ENCODE measurements at regions not wholly inside any gene's neighbourhood (a gene's known extent, or its start where the extent isn't known, plus 50 kb on each side); places are given as distances from the start of the nearest gene placed in this dataset.

DNA sequence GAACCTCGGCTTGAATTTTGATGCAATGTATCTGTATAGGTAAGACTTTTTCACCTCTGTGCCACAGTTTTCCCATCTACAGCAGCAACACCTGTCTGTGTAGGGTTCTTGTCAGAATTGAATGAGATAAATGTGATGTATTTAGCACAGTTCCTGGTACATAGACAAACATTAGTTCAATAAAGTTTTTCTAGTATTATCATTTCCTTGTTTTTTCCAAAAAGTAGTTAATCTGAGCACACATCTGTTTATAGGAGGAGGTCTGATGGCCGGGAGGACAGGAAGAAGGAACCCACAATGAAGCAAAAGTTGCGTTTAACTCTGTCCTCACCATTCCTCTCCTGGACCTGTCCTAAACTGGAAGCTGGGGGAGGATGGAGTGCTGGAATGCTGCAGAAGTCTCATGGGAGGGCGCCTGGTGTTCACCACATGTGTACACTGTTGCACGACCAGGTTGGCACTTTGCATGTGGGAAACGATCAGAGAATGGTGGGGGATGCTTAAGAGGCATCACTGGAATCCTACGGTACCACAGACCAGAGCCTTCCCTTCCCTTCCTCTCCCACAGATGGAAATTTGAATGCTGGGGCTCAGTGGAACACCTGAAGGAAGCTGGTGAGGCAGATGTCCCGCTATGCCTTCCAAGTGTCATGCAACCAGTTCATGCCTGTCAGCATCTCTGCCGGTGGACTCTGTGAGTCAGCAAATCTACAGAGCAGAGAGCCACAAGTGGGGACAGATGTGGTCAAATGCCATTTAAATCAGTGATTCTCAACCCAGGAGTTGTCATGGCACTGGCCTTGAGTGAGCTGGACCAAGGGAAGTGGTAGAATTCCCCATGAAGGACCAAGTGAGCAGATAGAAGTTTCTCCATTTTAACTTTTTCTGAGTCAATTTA lies 315.6 kb downstream of the DLEU7 start:
- TF ChIP-seq, protein P1, sequence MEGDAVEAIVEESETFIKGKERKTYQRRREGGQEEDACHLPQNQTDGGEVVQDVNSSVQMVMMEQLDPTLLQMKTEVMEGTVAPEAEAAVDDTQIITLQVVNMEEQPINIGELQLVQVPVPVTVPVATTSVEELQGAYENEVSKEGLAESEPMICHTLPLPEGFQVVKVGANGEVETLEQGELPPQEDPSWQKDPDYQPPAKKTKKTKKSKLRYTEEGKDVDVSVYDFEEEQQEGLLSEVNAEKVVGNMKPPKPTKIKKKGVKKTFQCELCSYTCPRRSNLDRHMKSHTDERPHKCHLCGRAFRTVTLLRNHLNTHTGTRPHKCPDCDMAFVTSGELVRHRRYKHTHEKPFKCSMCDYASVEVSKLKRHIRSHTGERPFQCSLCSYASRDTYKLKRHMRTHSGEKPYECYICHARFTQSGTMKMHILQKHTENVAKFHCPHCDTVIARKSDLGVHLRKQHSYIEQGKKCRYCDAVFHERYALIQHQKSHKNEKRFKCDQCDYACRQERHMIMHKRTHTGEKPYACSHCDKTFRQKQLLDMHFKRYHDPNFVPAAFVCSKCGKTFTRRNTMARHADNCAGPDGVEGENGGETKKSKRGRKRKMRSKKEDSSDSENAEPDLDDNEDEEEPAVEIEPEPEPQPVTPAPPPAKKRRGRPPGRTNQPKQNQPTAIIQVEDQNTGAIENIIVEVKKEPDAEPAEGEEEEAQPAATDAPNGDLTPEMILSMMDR (IDR thresholded peaks at IDR 0.05), result no peak
- TF ChIP-seq POLR2A (IDR thresholded peaks at IDR 0.05) (no peak), EP300 (IDR thresholded peaks at IDR 0.05) (no peak)

All from ovary (tissue), 3 donors.